ENCODE measurements at regions not wholly inside any gene's neighbourhood (a gene's known extent, or its start where the extent isn't known, plus 50 kb on each side); places are given as distances from the start of the nearest gene placed in this dataset.

- no peak overlapping the region for H2BK120ac ChIP-seq (replicated peaks; ENCODE audit: low read depth, low read length)
- no peak overlapping the region for H3K14ac ChIP-seq (ENCODE audit: insufficient read length)
- H3K36me3 ChIP-seq (ENCODE audit: control insufficient read depth in 2 of 4, insufficient read depth in 4 of 4, low read length in 3 of 4) = no peaks in the 10 kb centered on the region
- H3K23ac ChIP-seq (ENCODE audit: insufficient read length) = no peak overlapping the region
- H3K18ac ChIP-seq (ENCODE audit: extremely low read depth, low read length) = no peak overlapping the region
- no peak overlapping the region for H3K56ac ChIP-seq (replicated peaks; ENCODE audit: insufficient read length, low read depth, low read length)
- no peak overlapping the region for H2AFZ ChIP-seq (ENCODE audit: low read length)
- H3K79me1 ChIP-seq (ENCODE audit: low read depth, low read length) = no peaks in the 10 kb centered on the region
- H4K91ac ChIP-seq (replicated peaks; ENCODE audit: insufficient read length, low read length) = no peak overlapping the region
- DNase-seq (ENCODE audit: low read depth in 1 of 2, low spot score in 2 of 2) (no peak), FAIRE-seq (no peak)
- no peak overlapping the region for H2BK15ac ChIP-seq (ENCODE audit: low read length)
- no peak overlapping the region for H2BK5ac ChIP-seq (ENCODE audit: low read depth, low read length)
- no peaks in the 10 kb centered on the region for H3K23me2 ChIP-seq (ENCODE audit: low read depth, low read length)
- no peaks in the 10 kb centered on the region for H3K79me2 ChIP-seq (ENCODE audit: control insufficient read depth in 1 of 2, insufficient read depth in 2 of 2, low read length in 2 of 2)
- H3K9me3 ChIP-seq (ENCODE audit: insufficient read depth in 2 of 2, low read depth in 1 of 2, low read length in 1 of 2) = no peaks in the 10 kb centered on the region
- no peak overlapping the region for H3K27ac ChIP-seq (ENCODE audit: low read depth, low read length)
- ChIA-PET CTCF (ENCODE audit: partially characterized antibody) (interaction anchor here (0.9 to 1.2 kb wide), 3 partner anchors 10 to 38 kb away, joined by 3 read pairs; no protein-coding TSS in a partner anchor), POLR2A (ENCODE audit: partially characterized antibody) (no interaction called here)
- no peak overlapping the region for H4K5ac ChIP-seq (ENCODE audit: insufficient read length, low read depth, low read length)
- no peak overlapping the region for H3K4me3 ChIP-seq (ENCODE audit: extremely low read depth in 1 of 4, insufficient read depth in 2 of 4, low read depth in 3 of 4, low read length in 4 of 4)
- no peak overlapping the region for H3K4ac ChIP-seq (replicated peaks; ENCODE audit: insufficient read length, low read depth, low read length)
- H2BK20ac ChIP-seq (ENCODE audit: low read length) = no peak overlapping the region
- H4K8ac ChIP-seq (ENCODE audit: extremely low read depth, insufficient read depth, low read length) = no peak overlapping the region
- H3K4me2 ChIP-seq (ENCODE audit: insufficient read depth in 1 of 2, low read depth in 2 of 2, low read length in 2 of 2) = no peak overlapping the region
- H2AK5ac ChIP-seq (ENCODE audit: low read depth, low read length) = no peak overlapping the region
- no peak for TF ChIP-seq SRF (IDR thresholded peaks at IDR 0.05; ENCODE audit: low read depth, low read length)
- no peak for TF ChIP-seq KDM4A (IDR thresholded peaks at IDR 0.05; ENCODE audit: low read depth, low read length, severe bottlenecking)
- no peak for TF ChIP-seq MAX (IDR thresholded peaks at IDR 0.05)
- no peak for TF ChIP-seq BRCA1 (IDR thresholded peaks at IDR 0.05; ENCODE audit: low read depth, low read length)
- no peak for TF ChIP-seq CREB1 (IDR thresholded peaks at IDR 0.05)
- no peak for TF ChIP-seq SIN3A (conservative IDR thresholded peaks at IDR 0.05 in 1 of 2, IDR thresholded peaks at IDR 0.05 in 1 of 2; ENCODE audit: low read depth in 1 of 2, low read length in 2 of 2)
- no peak for TF ChIP-seq POLR2A (IDR thresholded peaks at IDR 0.05; ENCODE audit: control extremely low read depth in 1 of 2, low read depth in 2 of 2, low read length in 2 of 2)
- no peak for TF ChIP-seq HDAC6 (IDR thresholded peaks at IDR 0.05; ENCODE audit: low read depth, low read length)
- TF ChIP-seq POLR2AphosphoS5 (IDR thresholded peaks at IDR 0.05; ENCODE audit: low read depth, low read length) = no peak
- no peak for TF ChIP-seq BCL11A (IDR thresholded peaks at IDR 0.05; ENCODE audit: low read depth in 2 of 2, low read length in 2 of 2)
- no peak for TF ChIP-seq EP300 (IDR thresholded peaks at IDR 0.05; ENCODE audit: borderline replicate concordance in 1 of 2, low read depth in 2 of 2, low read length in 2 of 2)
- no peak for TF ChIP-seq CTBP2 (IDR thresholded peaks at IDR 0.05; ENCODE audit: borderline replicate concordance, insufficient read depth, insufficient read length, low read length)
- peaks cover 0 to 4% (median 0%) of the 10 kb centered on the region in 4 experiments; a peak in 1 of 7 replicates for H3K4me1 ChIP-seq (replicated peaks in 1 of 4; ENCODE audit: control insufficient read depth in 3 of 4, insufficient read depth in 4 of 4, low read length in 3 of 4)
- no peak overlapping the region for H2BK12ac ChIP-seq (ENCODE audit: low read depth, low read length)
- no peaks in the 10 kb centered on the region for H4K20me1 ChIP-seq (replicated peaks in 1 of 2; ENCODE audit: control insufficient read depth in 1 of 2, insufficient read depth in 2 of 2, low read length in 2 of 2)
- H3K9ac ChIP-seq (replicated peaks in 1 of 4; ENCODE audit: extremely low read depth in 1 of 4, low read depth in 3 of 4, low read length in 3 of 4) = peak overlapping the region in 1 of 4 experiments; percentile 8; a peak in 1 of 7 replicates
- H3K27me3 ChIP-seq (replicated peaks in 1 of 4; ENCODE audit: control insufficient read depth in 3 of 4, extremely low read depth in 1 of 4, insufficient read depth in 3 of 4, low read length in 3 of 4) = no peaks in the 10 kb centered on the region
Observed at GRCh38 chr5:91264311-91265051, 118.6 kb downstream of the ARRDC3 start.

Measured in H1 (cell line).